ENCODE measurements at regions not wholly inside any gene's neighbourhood (a gene's known extent, or its start where the extent isn't known, plus 50 kb on each side); places are given as distances from the start of the nearest gene placed in this dataset.

DNA sequence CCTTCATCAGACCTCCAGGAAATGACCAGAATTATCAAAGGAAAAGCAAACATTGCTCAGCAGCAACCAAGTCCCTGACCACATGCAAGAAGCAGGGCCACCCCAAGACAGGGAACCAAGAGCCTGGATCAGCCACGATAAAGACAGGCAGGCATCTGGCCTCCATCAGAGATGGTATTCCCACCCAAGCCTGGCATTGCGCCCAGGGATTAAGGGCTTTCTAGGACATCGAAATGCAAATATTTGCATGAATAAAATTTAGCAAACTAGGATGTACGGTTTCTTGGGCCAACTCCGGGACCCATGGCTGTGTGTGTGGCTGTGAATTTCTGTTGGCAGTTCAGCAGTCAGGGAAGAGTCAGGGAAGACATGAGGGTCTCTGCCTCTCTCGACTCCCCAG is 241.4 kb upstream of the DYNLRB2 start:
- Histone ChIP-seq H3K9ac (ENCODE audit: low read depth, low read length) (no peak overlapping the region), H3K27ac (ENCODE audit: low read depth, low read length) (no peak overlapping the region), H3K9me3 (ENCODE audit: insufficient read depth, low read depth, low read length) (no peaks in the 10 kb centered on the region), H3K27me3 (ENCODE audit: insufficient read depth, low read length) (no peaks in the 10 kb centered on the region), H3K36me3 (ENCODE audit: insufficient read depth, low read length) (no peaks in the 10 kb centered on the region), H3K4me1 (ENCODE audit: insufficient read depth, low read length) (no peaks in the 10 kb centered on the region), H3K4me3 (ENCODE audit: low read length) (no peak overlapping the region)
- WGBS = 83% methylated on average over 6 of the region's 6 CpGs

DNA sequence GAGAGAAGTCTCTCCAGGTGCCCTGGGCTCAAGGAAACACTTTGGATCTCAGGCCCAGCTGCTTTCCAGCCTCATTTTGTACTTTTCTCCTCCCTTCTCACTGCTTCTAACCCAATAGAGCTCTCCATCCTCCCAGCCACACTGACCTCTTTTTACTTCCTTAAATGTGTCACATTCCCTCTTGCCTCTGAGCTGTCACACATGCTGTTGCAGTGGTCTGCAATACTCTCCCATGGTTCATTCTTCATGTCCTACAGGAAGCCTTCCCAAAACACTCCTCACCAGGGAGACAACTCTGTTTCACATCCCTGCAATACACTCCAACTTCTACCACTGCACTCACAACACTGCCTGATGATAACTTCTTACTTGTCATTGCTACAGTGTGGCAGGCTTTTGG is 242.1 kb upstream of the DYNLRB2 start:
- H3K4me1 ChIP-seq (ENCODE audit: insufficient read depth, low read length) = no peaks in the 10 kb centered on the region
- H3K27me3 ChIP-seq (ENCODE audit: insufficient read depth, low read length) = no peaks in the 10 kb centered on the region
- H3K36me3 ChIP-seq (ENCODE audit: insufficient read depth, low read length) = no peaks in the 10 kb centered on the region
- no peak overlapping the region for H3K9ac ChIP-seq (ENCODE audit: low read depth, low read length)
- no peaks in the 10 kb centered on the region for H3K9me3 ChIP-seq (ENCODE audit: insufficient read depth, low read depth, low read length)
- H3K27ac ChIP-seq (ENCODE audit: low read depth, low read length) = no peak overlapping the region
- no peak overlapping the region for H3K4me3 ChIP-seq (ENCODE audit: low read length)

DNA sequence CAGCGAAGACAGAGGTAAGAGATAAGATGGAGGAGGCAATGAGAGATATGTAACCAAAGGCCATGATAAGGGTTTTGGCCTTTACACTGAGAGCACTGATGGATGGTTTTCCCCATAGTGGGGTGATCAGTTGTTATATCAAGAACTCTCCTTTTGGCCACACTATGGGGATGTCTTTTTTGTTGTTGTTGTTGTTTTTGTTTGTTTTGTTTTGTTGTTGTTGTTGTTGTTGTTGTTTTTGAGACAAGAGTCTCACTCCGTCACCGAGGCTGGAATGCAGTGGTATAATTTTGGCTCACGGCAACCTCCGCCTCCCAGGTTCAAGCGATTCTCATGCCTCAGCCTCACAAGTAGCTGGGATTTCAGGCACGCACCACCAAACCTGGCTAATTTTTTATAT is 244.8 kb upstream of the DYNLRB2 start:
- Histone ChIP-seq H3K4me3 (ENCODE audit: low read length) (no peak overlapping the region), H3K4me1 (ENCODE audit: insufficient read depth, low read length) (no peaks in the 10 kb centered on the region), H3K36me3 (ENCODE audit: insufficient read depth, low read length) (no peaks in the 10 kb centered on the region), H3K27ac (ENCODE audit: low read depth, low read length) (no peak overlapping the region), H3K9ac (ENCODE audit: low read depth, low read length) (no peak overlapping the region), H3K27me3 (ENCODE audit: insufficient read depth, low read length) (no peaks in the 10 kb centered on the region), H3K9me3 (ENCODE audit: insufficient read depth, low read depth, low read length) (no peaks in the 10 kb centered on the region)
- 94% methylated on average over 6 of the region's 7 CpGs for WGBS

DNA sequence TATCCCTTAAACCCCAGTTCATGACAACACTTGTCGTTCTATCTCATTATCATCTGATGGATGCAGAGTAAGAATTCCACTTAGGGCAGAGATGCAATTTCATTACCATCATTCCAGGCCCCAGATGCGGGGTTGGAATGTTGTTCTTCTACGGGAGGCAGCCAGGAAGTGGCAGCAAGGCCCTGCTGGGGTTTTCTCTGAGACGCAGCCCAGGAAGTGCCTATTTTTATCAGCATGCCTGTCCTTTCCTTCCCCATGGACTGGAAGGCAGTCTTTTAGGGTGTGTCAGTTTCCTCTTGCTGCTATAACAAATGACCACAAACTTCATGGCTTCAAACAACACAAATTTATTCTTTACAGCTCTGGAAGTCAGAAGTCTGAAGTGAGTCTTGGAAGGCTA is 246.6 kb upstream of the DYNLRB2 start:
- Histone ChIP-seq H3K4me1 (ENCODE audit: insufficient read depth, low read length) (no peaks in the 10 kb centered on the region), H3K27me3 (ENCODE audit: insufficient read depth, low read length) (no peaks in the 10 kb centered on the region), H3K36me3 (ENCODE audit: insufficient read depth, low read length) (no peaks in the 10 kb centered on the region), H3K9ac (ENCODE audit: low read depth, low read length) (no peak overlapping the region), H3K4me3 (ENCODE audit: low read length) (no peak overlapping the region), H3K9me3 (ENCODE audit: insufficient read depth, low read depth, low read length) (no peaks in the 10 kb centered on the region), H3K27ac (ENCODE audit: low read depth, low read length) (no peak overlapping the region)
- WGBS = 96% methylated on average over 4 of the region's 4 CpGs

DNA sequence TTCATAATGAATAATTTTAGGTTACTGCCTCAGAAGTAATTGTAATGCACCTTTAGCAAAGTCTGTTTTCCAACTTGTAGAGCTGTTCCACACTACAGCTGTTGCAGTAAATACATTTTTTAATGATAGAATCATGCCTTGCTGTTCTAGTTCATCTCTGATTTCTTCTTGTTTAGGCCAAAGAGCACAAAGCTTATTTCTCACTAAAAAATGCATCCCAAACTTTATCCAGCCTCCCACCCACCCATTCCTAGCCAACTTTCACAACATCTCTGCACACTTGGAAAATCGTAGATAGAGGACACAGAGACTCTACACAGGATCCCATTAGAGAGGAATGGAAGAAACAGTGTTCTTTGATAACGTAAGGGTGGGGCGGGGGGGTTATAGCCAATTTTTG is 252.2 kb upstream of the DYNLRB2 start:
- 92% methylated on average over 3 of the region's 3 CpGs for WGBS
- H3K27ac ChIP-seq (ENCODE audit: low read depth, low read length) = no peak overlapping the region
- H3K27me3 ChIP-seq (ENCODE audit: insufficient read depth, low read length) = no peaks in the 10 kb centered on the region
- H3K36me3 ChIP-seq (ENCODE audit: insufficient read depth, low read length) = no peaks in the 10 kb centered on the region
- no peak overlapping the region for H3K4me3 ChIP-seq (ENCODE audit: low read length)
- no peak overlapping the region for H3K9ac ChIP-seq (ENCODE audit: low read depth, low read length)
- H3K9me3 ChIP-seq (ENCODE audit: insufficient read depth, low read depth, low read length) = no peaks in the 10 kb centered on the region
- H3K4me1 ChIP-seq (ENCODE audit: insufficient read depth, low read length) = no peaks in the 10 kb centered on the region

DNA sequence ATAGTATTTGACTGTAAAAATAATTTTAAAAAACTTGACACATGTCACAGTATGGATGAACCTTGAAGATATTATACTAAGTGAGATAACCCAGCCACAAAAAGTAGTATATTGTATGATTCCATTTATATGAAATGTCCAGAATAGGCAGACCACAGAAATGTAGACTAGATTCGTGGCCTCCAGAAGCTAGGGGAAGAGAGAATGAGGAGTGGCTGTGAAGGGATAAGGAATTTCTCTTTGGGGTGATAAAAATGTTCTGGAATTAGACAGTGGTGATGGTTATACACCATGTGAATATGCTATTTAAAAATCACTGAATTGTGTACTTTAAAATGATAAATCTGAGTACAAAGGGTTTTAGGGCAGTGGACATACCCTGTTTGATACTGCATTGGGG is 253.1 kb upstream of the DYNLRB2 start:
- WGBS = 100% methylated on average over 1 of the region's 1 CpG
- Histone ChIP-seq H3K27me3 (ENCODE audit: insufficient read depth, low read length) (no peaks in the 10 kb centered on the region), H3K9me3 (ENCODE audit: insufficient read depth, low read depth, low read length) (no peaks in the 10 kb centered on the region), H3K4me3 (ENCODE audit: low read length) (no peak overlapping the region), H3K27ac (ENCODE audit: low read depth, low read length) (no peak overlapping the region), H3K4me1 (ENCODE audit: insufficient read depth, low read length) (no peaks in the 10 kb centered on the region), H3K9ac (ENCODE audit: low read depth, low read length) (no peak overlapping the region), H3K36me3 (ENCODE audit: insufficient read depth, low read length) (no peaks in the 10 kb centered on the region)

DNA sequence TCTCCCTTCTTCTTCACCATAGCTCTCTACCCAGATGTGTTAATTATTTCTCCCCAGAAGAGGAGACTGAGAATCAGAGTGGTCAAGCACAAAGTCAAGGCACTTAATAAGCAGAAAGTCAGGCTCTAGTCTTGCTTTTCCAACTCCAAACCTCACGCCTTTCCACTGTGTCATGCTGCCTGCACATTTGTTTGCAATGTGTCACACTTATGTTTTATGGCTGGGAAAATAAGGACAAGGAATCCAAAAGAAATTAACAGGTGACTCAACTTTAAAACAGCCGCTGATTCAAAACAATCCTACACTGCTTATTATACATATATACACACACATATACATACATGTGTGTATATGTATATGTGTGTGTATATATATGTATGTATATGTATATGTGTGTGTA is 255.7 kb upstream of the DYNLRB2 start:
- no peak overlapping the region for H3K9ac ChIP-seq (ENCODE audit: low read depth, low read length)
- no peaks in the 10 kb centered on the region for H3K36me3 ChIP-seq (ENCODE audit: insufficient read depth, low read length)
- H3K27ac ChIP-seq (ENCODE audit: low read depth, low read length) = no peak overlapping the region
- H3K4me1 ChIP-seq (ENCODE audit: insufficient read depth, low read length) = no peaks in the 10 kb centered on the region
- no peaks in the 10 kb centered on the region for H3K27me3 ChIP-seq (ENCODE audit: insufficient read depth, low read length)
- H3K9me3 ChIP-seq (ENCODE audit: insufficient read depth, low read depth, low read length) = no peaks in the 10 kb centered on the region
- 87% methylated on average over 1 of the region's 2 CpGs for WGBS
- no peak overlapping the region for H3K4me3 ChIP-seq (ENCODE audit: low read length)

DNA sequence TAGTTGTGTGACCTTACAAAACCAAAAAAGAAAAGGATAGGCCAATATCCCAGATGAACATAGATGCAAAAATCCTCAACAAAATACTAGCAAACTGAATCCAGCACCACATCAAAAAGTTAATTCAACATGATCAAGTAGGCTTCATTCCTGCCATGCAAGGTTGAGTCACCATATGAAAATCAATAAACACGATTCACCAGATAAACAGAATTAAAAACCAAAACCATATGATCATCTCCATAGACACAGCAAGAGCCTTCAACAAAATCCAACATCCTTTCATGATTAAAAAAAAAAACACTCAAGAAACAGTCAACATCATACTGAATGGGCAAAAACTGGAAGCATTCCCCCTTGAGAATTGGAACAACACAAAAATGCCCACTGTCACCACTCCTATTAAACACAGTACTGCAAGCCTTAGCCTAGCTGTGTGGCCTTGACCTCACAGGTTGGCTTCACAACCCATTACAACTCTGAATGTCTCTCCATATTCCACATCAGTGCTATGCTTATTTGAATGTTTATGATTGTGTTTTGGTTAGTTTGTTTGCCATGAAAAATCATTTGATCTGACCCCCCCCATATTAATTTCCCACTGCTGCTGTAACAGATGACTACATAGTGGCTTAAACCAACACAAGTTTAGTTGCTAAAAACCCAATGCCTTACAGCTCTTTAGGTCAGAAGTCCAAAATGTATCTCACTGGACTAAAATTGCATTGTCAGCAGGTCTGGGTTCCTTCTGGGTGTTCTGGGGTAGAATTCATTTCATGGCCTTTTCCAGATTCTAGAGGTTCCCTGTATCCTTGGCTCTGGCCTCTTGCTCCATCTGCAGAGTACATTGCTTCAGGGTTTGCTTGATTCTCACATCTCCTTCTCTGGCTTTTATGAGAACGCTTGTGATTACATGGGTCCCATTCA is 257.1 kb upstream of the DYNLRB2 start:
- Histone ChIP-seq H3K36me3 (ENCODE audit: insufficient read depth, low read length) (no peaks in the 10 kb centered on the region), H3K27ac (ENCODE audit: low read depth, low read length) (no peak overlapping the region), H3K9ac (ENCODE audit: low read depth, low read length) (no peak overlapping the region), H3K27me3 (ENCODE audit: insufficient read depth, low read length) (no peaks in the 10 kb centered on the region), H3K4me3 (ENCODE audit: low read length) (no peak overlapping the region), H3K4me1 (ENCODE audit: insufficient read depth, low read length) (no peaks in the 10 kb centered on the region), H3K9me3 (ENCODE audit: insufficient read depth, low read depth, low read length) (no peaks in the 10 kb centered on the region)
- 94% methylated on average over 2 of the region's 2 CpGs for WGBS

DNA sequence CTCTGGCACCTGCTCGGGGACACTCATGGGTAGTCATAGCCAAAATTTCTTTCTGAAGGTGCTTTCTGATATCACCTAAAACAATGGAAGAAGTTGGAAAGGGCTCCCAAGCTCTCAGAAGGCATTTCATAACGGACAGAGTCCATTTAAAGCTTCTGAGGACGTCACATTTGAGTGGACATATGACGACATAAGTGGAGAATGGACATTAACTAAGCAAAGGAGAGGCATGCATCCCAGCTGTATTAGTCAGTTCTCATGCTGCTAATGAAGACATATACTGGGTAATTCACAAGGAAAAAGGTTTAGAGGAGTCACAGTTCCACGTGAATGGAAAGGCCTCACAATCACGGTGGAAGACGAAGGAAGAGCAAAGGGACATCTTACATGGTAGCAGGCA is 260.2 kb upstream of the DYNLRB2 start:
- Histone ChIP-seq H3K36me3 (ENCODE audit: insufficient read depth, low read length) (no peaks in the 10 kb centered on the region), H3K4me1 (ENCODE audit: insufficient read depth, low read length) (no peaks in the 10 kb centered on the region), H3K27ac (ENCODE audit: low read depth, low read length) (no peak overlapping the region), H3K9me3 (ENCODE audit: insufficient read depth, low read depth, low read length) (no peaks in the 10 kb centered on the region), H3K27me3 (ENCODE audit: insufficient read depth, low read length) (no peaks in the 10 kb centered on the region), H3K9ac (ENCODE audit: low read depth, low read length) (no peak overlapping the region), H3K4me3 (ENCODE audit: low read length) (no peak overlapping the region)
- WGBS = 94% methylated on average over 7 of the region's 7 CpGs

DNA sequence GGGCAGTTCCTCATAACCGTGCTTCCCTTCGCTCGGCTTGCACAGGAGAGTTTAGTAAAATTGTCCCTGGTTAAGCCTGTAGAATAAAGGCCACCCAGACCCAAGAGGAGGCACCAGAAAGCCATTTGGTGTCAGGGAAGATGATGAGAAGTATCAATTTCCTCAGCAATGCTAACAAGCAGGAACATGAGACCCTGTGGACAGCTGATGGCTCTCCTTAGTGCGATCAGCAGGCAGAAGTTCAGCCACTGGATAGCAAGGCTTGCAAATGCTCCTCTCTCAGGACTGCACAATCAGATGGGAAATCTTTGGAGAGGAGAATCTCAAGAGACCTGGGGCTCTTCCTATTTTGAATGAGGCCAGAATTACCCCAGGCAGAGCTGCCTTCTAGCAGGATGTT is 261.1 kb upstream of the DYNLRB2 start:
- Histone ChIP-seq H3K9me3 (ENCODE audit: insufficient read depth, low read depth, low read length) (no peaks in the 10 kb centered on the region), H3K36me3 (ENCODE audit: insufficient read depth, low read length) (no peaks in the 10 kb centered on the region), H3K9ac (ENCODE audit: low read depth, low read length) (no peak overlapping the region), H3K4me1 (ENCODE audit: insufficient read depth, low read length) (no peaks in the 10 kb centered on the region), H3K4me3 (ENCODE audit: low read length) (no peak overlapping the region), H3K27me3 (ENCODE audit: insufficient read depth, low read length) (no peaks in the 10 kb centered on the region), H3K27ac (ENCODE audit: low read depth, low read length) (no peak overlapping the region)
- 98% methylated on average over 4 of the region's 4 CpGs for WGBS

DNA sequence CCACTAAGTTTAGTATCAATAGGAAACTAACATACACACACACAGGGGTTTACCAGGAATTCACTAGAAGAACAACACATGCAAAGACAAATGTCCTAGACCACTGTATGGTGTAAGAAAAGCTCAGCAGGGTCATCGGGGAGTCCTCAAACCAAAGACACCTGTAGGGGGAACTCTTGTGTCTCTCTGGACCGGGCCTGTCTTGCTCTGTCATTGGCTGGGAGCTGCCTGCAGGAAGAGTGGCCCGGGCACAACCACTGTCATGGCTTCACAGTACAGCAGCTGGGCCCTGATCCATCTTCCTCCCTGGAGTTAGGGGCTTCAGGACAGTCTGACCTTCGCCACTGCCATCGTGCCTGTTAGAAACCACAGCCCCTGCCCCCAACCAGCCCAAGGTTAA is 263.6 kb upstream of the DYNLRB2 start:
- 65% methylated on average over 5 of the region's 5 CpGs for WGBS

More for the DNA sequence above, 263.6 kb upstream of the DYNLRB2 start:
- H3K27ac ChIP-seq (ENCODE audit: low read depth, low read length) = no peak overlapping the region
- no peak overlapping the region for H3K9ac ChIP-seq (ENCODE audit: low read depth, low read length)
- no peaks in the 10 kb centered on the region for H3K36me3 ChIP-seq (ENCODE audit: insufficient read depth, low read length)
- H3K4me1 ChIP-seq (ENCODE audit: insufficient read depth, low read length) = no peaks in the 10 kb centered on the region
- H3K9me3 ChIP-seq (ENCODE audit: insufficient read depth, low read depth, low read length) = no peaks in the 10 kb centered on the region
- no peak overlapping the region for H3K4me3 ChIP-seq (ENCODE audit: low read length)
- H3K27me3 ChIP-seq (ENCODE audit: insufficient read depth, low read length) = no peaks in the 10 kb centered on the region
